ENCODE measurements at regions not wholly inside any gene's neighbourhood (a gene's known extent, or its start where the extent isn't known, plus 50 kb on each side); places are given as distances from the start of the nearest gene placed in this dataset.

DNA sequence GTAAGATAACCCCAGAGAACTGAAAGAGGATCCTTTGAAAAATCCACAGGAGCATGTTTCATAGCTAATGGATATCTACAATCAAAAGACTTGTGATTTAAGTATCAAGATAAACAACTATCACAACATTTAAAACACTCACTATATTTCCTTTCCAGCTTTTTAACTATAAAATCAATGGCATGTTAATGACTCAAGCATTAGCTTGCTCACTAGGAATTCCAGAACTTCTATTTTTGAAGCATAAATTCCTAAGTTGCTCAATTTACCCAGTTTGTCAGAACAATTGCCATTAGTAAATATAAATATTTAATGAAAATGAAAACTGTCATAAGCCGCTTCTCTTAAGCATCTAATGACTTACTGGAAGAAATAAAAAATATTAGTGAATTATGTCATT lies 355.3 kb downstream of the PRELID2 start:
- H3K27me3 Mint-ChIP-seq (ENCODE audit: insufficient read depth, unreplicated experiment), result no peaks in the 10 kb centered on the region
- intact Hi-C loops (cut with micrococcal nuclease; ENCODE audit: unreplicated experiment), result no loop called here
- Histone ChIP-seq H3K27me3 (replicated peaks; ENCODE audit: control insufficient read depth, insufficient read depth, low read length) (no peaks in the 10 kb centered on the region), H3K4me1 (no peaks in the 10 kb centered on the region), H3K36me3 (ENCODE audit: control insufficient read depth, insufficient read depth, low read length) (no peaks in the 10 kb centered on the region), H3K9me3 (no peaks in the 10 kb centered on the region), H3K4me3 (ENCODE audit: low read depth, low read length) (no peak overlapping the region)
- no peak for DNase-seq
- TF ChIP-seq, protein P1, sequence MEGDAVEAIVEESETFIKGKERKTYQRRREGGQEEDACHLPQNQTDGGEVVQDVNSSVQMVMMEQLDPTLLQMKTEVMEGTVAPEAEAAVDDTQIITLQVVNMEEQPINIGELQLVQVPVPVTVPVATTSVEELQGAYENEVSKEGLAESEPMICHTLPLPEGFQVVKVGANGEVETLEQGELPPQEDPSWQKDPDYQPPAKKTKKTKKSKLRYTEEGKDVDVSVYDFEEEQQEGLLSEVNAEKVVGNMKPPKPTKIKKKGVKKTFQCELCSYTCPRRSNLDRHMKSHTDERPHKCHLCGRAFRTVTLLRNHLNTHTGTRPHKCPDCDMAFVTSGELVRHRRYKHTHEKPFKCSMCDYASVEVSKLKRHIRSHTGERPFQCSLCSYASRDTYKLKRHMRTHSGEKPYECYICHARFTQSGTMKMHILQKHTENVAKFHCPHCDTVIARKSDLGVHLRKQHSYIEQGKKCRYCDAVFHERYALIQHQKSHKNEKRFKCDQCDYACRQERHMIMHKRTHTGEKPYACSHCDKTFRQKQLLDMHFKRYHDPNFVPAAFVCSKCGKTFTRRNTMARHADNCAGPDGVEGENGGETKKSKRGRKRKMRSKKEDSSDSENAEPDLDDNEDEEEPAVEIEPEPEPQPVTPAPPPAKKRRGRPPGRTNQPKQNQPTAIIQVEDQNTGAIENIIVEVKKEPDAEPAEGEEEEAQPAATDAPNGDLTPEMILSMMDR (IDR thresholded peaks at IDR 0.05; ENCODE audit: insufficient read depth in 1 of 2, low read depth in 1 of 2, low read length in 1 of 2, severe bottlenecking in 1 of 2, unreplicated experiment in 1 of 2), result no peak
- no peaks in the 10 kb centered on the region for H3K36me3 Mint-ChIP-seq (ENCODE audit: insufficient read depth, unreplicated experiment)
- no peak overlapping the region for H3K27ac Mint-ChIP-seq (ENCODE audit: unreplicated experiment)
- ChIA-PET CTCF (no interaction called here), POLR2A (interaction anchor here (0.7 kb wide), 1 partner anchor 25 kb away, joined by 3 read pairs; no protein-coding TSS in a partner anchor)
- no peak overlapping the region for H3K4me3 Mint-ChIP-seq (ENCODE audit: unreplicated experiment)
- BruUV-seq (replicated peaks), result no TSS peak
- H3K4me1 Mint-ChIP-seq (ENCODE audit: low read depth, unreplicated experiment), result no peaks in the 10 kb centered on the region
- no peaks in the 10 kb centered on the region for H3K9me3 Mint-ChIP-seq (ENCODE audit: unreplicated experiment)

DNA sequence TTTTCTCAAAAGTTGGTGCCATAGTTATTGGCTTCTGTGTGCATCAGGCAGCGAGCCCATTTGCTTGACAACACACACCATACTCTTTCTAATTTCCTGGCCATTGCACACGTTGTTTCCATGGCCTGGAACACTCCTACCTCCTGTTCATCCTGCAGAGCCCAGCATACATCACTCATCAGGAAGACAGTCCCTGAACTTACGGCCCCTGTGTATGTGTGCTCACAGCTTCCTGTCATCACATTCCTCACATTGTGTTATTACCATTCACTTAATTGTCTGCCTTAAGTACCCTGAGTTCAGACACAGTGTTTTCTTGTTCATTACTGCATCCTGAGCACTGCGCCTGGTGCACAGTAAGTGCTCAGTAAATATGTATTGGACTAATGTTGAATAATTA lies 355.9 kb downstream of the PRELID2 start:
- Histone ChIP-seq H3K4me3 (ENCODE audit: low read depth, low read length) (no peak overlapping the region), H3K4me1 (no peaks in the 10 kb centered on the region), H3K27me3 (replicated peaks; ENCODE audit: control insufficient read depth, insufficient read depth, low read length) (no peaks in the 10 kb centered on the region), H3K9me3 (no peaks in the 10 kb centered on the region), H3K36me3 (ENCODE audit: control insufficient read depth, insufficient read depth, low read length) (no peaks in the 10 kb centered on the region)
- H3K4me3 Mint-ChIP-seq (ENCODE audit: unreplicated experiment), result no peak overlapping the region
- TF ChIP-seq, protein P1 (IDR thresholded peaks at IDR 0.05; ENCODE audit: insufficient read depth in 1 of 2, low read depth in 1 of 2, low read length in 1 of 2, severe bottlenecking in 1 of 2, unreplicated experiment in 1 of 2), result no peak
- no peak overlapping the region for H3K27ac Mint-ChIP-seq (ENCODE audit: unreplicated experiment)
- intact Hi-C loops (cut with micrococcal nuclease; ENCODE audit: unreplicated experiment), result no loop called here
- DNase-seq, result no peak
- H3K36me3 Mint-ChIP-seq (ENCODE audit: insufficient read depth, unreplicated experiment), result no peaks in the 10 kb centered on the region
- H3K4me1 Mint-ChIP-seq (ENCODE audit: low read depth, unreplicated experiment), result no peaks in the 10 kb centered on the region
- H3K9me3 Mint-ChIP-seq (ENCODE audit: unreplicated experiment), result no peaks in the 10 kb centered on the region
- H3K27me3 Mint-ChIP-seq (ENCODE audit: insufficient read depth, unreplicated experiment), result no peaks in the 10 kb centered on the region
- POLR2A ChIA-PET, result no interaction called here
- CTCF ChIA-PET, result no interaction called here
- no TSS peak for BruUV-seq (replicated peaks)

DNA sequence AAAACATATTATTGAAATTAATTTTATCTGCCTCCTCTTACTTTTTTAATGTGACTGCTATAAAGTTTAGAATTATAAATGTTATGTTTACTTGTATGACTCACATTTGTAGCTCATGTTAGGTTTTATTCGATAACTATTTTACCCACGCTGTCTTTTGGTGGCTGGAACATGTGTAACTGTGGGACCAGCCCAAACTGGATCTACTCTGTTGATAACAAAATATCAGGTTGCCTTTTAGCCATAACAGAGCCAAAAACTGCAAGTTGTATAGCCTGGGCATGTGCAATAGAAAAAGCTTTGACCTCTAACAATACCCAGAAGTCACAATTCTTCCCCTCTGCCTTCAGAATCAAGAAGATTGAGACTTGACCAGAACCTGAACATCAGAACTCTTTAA lies 356.5 kb downstream of the PRELID2 start:
- no TSS peak for BruUV-seq (replicated peaks)
- no peak for DNase-seq
- Mint-ChIP-seq H3K36me3 (ENCODE audit: insufficient read depth, unreplicated experiment) (no peaks in the 10 kb centered on the region), H3K4me3 (ENCODE audit: unreplicated experiment) (no peak overlapping the region), H3K27me3 (ENCODE audit: insufficient read depth, unreplicated experiment) (no peaks in the 10 kb centered on the region), H3K4me1 (ENCODE audit: low read depth, unreplicated experiment) (no peaks in the 10 kb centered on the region), H3K27ac (ENCODE audit: unreplicated experiment) (no peak overlapping the region), H3K9me3 (ENCODE audit: unreplicated experiment) (no peaks in the 10 kb centered on the region)
- Histone ChIP-seq H3K4me3 (ENCODE audit: low read depth, low read length) (no peak overlapping the region), H3K36me3 (ENCODE audit: control insufficient read depth, insufficient read depth, low read length) (no peaks in the 10 kb centered on the region), H3K27me3 (replicated peaks; ENCODE audit: control insufficient read depth, insufficient read depth, low read length) (no peaks in the 10 kb centered on the region), H3K4me1 (no peaks in the 10 kb centered on the region), H3K9me3 (no peaks in the 10 kb centered on the region)
- POLR2A ChIA-PET, result no interaction called here
- intact Hi-C loops (cut with micrococcal nuclease; ENCODE audit: unreplicated experiment), result no loop called here
- TF ChIP-seq, protein P1 (IDR thresholded peaks at IDR 0.05; ENCODE audit: insufficient read depth in 1 of 2, low read depth in 1 of 2, low read length in 1 of 2, severe bottlenecking in 1 of 2, unreplicated experiment in 1 of 2), result no peak
- CTCF ChIA-PET, result no interaction called here
